ENCODE measurements at regions not wholly inside any gene's neighbourhood (a gene's known extent, or its start where the extent isn't known, plus 50 kb on each side); places are given as distances from the start of the nearest gene placed in this dataset.

DNA sequence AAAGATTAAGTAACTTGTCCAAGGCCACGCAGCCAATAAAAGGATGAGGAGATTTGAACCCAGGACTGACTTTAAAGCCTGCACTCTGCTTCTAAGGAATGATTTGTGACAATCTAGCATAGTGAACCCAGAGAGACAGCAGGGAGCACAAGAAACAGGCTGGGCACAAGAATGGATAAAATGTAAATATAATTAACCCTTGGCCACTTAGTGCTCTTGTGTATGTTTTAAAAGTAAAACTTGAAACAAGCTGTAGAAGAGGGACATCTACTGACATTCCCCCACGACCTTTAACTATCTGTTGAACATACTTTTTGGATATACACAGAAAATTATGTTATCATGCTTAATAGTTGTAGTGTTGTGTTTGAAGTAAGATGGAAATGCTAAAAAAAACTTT is 141.9 kb upstream of the PMFBP1 start:
- whole genome bisulfite sequencing (ENCODE audit: low lambda C conversion rate, missing lambda C conversion rate) = 70% methylated on average over 2 of the region's 2 CpGs
- Histone ChIP-seq H4K20me1 (ENCODE audit: insufficient read depth, poor library complexity, severe bottlenecking) (no peaks in the 10 kb centered on the region), H3K79me2 (no peaks in the 10 kb centered on the region), H3K36me3 (replicated peaks; ENCODE audit: insufficient read depth, low read depth) (no peaks in the 10 kb centered on the region), H3K9me3 (ENCODE audit: low read depth) (no peaks in the 10 kb centered on the region), H3K27ac (no peak overlapping the region), H3K9me2 (replicated peaks; ENCODE audit: insufficient read depth) (no peaks in the 10 kb centered on the region), H3K27me3 (no peaks in the 10 kb centered on the region), H3K4me1 (ENCODE audit: insufficient read depth) (peaks cover 4% of the 10 kb centered on the region), H3K4me3 (no peak overlapping the region), H2AFZ (no peak overlapping the region), H3K4me2 (no peak overlapping the region)
- TF ChIP-seq EZH2 (IDR thresholded peaks at IDR 0.05; ENCODE audit: borderline replicate concordance) (no peak), EZH2phosphoT487 (IDR thresholded peaks at IDR 0.05; ENCODE audit: low read depth, severe bottlenecking, unreplicated experiment) (no peak)
- TF ChIP-seq, protein P1, sequence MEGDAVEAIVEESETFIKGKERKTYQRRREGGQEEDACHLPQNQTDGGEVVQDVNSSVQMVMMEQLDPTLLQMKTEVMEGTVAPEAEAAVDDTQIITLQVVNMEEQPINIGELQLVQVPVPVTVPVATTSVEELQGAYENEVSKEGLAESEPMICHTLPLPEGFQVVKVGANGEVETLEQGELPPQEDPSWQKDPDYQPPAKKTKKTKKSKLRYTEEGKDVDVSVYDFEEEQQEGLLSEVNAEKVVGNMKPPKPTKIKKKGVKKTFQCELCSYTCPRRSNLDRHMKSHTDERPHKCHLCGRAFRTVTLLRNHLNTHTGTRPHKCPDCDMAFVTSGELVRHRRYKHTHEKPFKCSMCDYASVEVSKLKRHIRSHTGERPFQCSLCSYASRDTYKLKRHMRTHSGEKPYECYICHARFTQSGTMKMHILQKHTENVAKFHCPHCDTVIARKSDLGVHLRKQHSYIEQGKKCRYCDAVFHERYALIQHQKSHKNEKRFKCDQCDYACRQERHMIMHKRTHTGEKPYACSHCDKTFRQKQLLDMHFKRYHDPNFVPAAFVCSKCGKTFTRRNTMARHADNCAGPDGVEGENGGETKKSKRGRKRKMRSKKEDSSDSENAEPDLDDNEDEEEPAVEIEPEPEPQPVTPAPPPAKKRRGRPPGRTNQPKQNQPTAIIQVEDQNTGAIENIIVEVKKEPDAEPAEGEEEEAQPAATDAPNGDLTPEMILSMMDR (IDR thresholded peaks at IDR 0.05; ENCODE audit: poor library complexity) = no peak
- DNase-seq (ENCODE audit: low spot score) = no peak

DNA sequence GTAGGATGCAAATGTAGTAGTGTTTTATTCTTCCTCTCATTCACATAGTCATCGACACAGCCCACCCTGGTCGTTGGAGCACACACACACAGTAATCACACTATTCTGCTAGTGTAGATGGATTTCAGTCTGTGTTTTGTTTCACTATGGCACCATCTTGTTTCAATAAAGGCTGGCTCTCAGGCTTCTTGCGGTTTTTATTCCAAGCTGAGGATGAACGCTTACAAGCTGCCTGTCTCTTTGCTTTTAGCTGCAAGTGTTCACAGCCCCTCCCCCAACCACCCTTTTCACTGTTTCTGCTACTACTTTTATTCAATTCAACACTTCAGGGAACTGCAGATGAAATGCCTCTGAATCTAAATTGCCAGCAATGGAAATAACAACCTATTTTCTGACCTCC is 140.9 kb upstream of the PMFBP1 start:
- H3K4me2 ChIP-seq = peak overlapping the region; percentile 52
- no peaks in the 10 kb centered on the region for H4K20me1 ChIP-seq (ENCODE audit: insufficient read depth, poor library complexity, severe bottlenecking)
- H3K36me3 ChIP-seq (replicated peaks; ENCODE audit: insufficient read depth, low read depth) = no peaks in the 10 kb centered on the region
- DNase-seq (ENCODE audit: low spot score) = peak; percentile 34
- H3K27ac ChIP-seq = peak overlapping the region; percentile 65
- H3K27me3 ChIP-seq = no peaks in the 10 kb centered on the region
- TF ChIP-seq EZH2 (IDR thresholded peaks at IDR 0.05; ENCODE audit: borderline replicate concordance) = no peak
- TF ChIP-seq, protein P1 (IDR thresholded peaks at IDR 0.05; ENCODE audit: poor library complexity) = no peak
- no peaks in the 10 kb centered on the region for H3K9me2 ChIP-seq (replicated peaks; ENCODE audit: insufficient read depth)
- no peaks in the 10 kb centered on the region for H3K9me3 ChIP-seq (ENCODE audit: low read depth)
- H3K4me3 ChIP-seq = no peak overlapping the region
- no peak overlapping the region for H2AFZ ChIP-seq
- 52% methylated on average over 4 of the region's 4 CpGs for WGBS (ENCODE audit: low lambda C conversion rate, missing lambda C conversion rate)
- no peaks in the 10 kb centered on the region for H3K79me2 ChIP-seq
- H3K4me1 ChIP-seq (ENCODE audit: insufficient read depth) = peaks cover 4% of the 10 kb centered on the region

DNA sequence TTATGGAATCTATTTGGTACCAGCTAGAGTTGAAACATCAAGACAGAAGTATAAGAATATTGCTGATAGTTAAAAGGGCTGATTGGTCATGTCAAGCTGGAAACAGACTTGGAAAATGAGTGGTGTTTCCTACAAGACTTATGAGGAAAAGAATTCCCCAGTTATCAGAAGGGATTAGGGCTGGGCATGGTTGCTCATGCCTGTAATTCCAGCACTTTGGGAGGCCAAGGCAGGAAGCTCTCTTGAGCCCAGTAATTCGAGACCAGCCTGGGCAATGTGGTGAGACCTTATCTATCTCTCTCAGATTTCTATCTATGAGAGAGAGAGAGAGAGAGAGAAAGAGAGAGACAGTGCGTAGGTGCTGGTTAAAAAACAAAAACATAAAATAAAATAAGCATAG is 139.5 kb upstream of the PMFBP1 start:
- no peaks in the 10 kb centered on the region for H4K20me1 ChIP-seq (ENCODE audit: insufficient read depth, poor library complexity, severe bottlenecking)
- DNase-seq (ENCODE audit: low spot score) = no peak
- no peak overlapping the region for H3K4me3 ChIP-seq
- no peak overlapping the region for H3K4me2 ChIP-seq
- no peak overlapping the region for H2AFZ ChIP-seq
- H3K4me1 ChIP-seq (ENCODE audit: insufficient read depth) = peaks cover 4% of the 10 kb centered on the region
- H3K36me3 ChIP-seq (replicated peaks; ENCODE audit: insufficient read depth, low read depth) = no peaks in the 10 kb centered on the region
- 56% methylated on average over 2 of the region's 2 CpGs for WGBS (ENCODE audit: low lambda C conversion rate, missing lambda C conversion rate)
- no peaks in the 10 kb centered on the region for H3K79me2 ChIP-seq
- no peaks in the 10 kb centered on the region for H3K9me3 ChIP-seq (ENCODE audit: low read depth)
- TF ChIP-seq, protein P1 (IDR thresholded peaks at IDR 0.05; ENCODE audit: poor library complexity) = no peak
- TF ChIP-seq EZH2phosphoT487 (IDR thresholded peaks at IDR 0.05; ENCODE audit: low read depth, severe bottlenecking, unreplicated experiment) = no peak
- no peaks in the 10 kb centered on the region for H3K9me2 ChIP-seq (replicated peaks; ENCODE audit: insufficient read depth)
- H3K27ac ChIP-seq = peak overlapping the region; percentile 34
- H3K27me3 ChIP-seq = no peaks in the 10 kb centered on the region

DNA sequence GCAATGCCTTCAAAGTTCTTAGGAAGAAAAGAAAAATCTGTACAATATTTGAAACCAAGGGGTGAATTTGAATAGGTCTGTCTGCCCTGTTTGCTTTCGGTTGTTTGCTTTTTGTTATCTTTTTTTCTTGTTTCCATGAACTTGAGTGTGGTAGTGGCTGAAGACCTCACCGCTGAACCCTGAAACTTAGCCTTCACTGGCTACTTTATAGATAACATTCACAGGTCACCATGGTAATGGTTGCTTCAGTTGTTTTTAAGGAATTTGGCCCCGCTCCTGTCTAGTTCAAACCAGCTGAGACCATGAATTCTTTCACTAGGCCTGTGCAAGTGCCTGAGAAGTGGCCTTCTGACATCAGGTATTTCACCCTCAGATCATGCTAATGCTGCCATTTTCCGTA is 137.0 kb upstream of the PMFBP1 start:
- Histone ChIP-seq H3K79me2 (no peaks in the 10 kb centered on the region), H3K27ac (peak overlapping the region; percentile 45), H3K36me3 (replicated peaks; ENCODE audit: insufficient read depth, low read depth) (no peaks in the 10 kb centered on the region), H3K4me1 (ENCODE audit: insufficient read depth) (peaks cover 4% of the 10 kb centered on the region), H3K4me2 (no peak overlapping the region), H3K27me3 (no peaks in the 10 kb centered on the region), H3K9me3 (ENCODE audit: low read depth) (no peaks in the 10 kb centered on the region), H3K9me2 (replicated peaks; ENCODE audit: insufficient read depth) (no peaks in the 10 kb centered on the region), H3K4me3 (no peak overlapping the region), H4K20me1 (ENCODE audit: insufficient read depth, poor library complexity, severe bottlenecking) (no peaks in the 10 kb centered on the region), H2AFZ (no peak overlapping the region)
- TF ChIP-seq, protein P1 (IDR thresholded peaks at IDR 0.05; ENCODE audit: poor library complexity) = no peak
- DNase-seq (ENCODE audit: low spot score) = no peak
- 80% methylated on average over 4 of the region's 4 CpGs for WGBS (ENCODE audit: low lambda C conversion rate, missing lambda C conversion rate)

Measured in hepatocyte (in vitro differentiated cells).